LoVo (cell line): ENCODE measurements at regions not wholly inside any gene's neighbourhood (a gene's known extent, or its start where the extent isn't known, plus 50 kb on each side); places are given as distances from the start of the nearest gene placed in this dataset.
"Not testable (repeated sequence)": the region's sequence is repeated elsewhere in the genome, so short reads cannot be mapped to it uniquely, and the experiment has no call there.

ENCODE experiments used
- DNase-seq: peaks from one replicate; pipeline ENCODE4 v3.0.0-alpha.2; 2016; ENCODE audit warnings: low spot score

DNA sequence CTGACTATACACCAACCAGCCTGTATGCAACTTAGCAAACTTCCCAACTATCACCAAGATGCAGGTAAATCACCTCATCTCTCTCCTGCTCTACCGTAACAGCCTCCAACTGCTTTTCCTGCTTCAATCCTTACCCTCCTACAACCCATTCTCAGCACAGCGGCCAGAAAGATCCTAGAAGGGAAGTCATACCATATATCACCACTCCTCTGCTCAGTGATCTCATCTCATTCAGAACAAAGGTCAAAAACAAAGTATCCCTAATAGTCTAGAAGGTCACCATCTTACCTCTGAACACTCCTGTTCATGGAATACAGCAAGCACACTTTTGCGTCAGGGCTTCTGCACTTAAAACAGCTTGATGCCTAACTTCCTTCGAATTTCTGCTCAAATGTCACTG, 62.2 kb upstream of the RNF38 start:
- no peak for DNase-seq

DNA sequence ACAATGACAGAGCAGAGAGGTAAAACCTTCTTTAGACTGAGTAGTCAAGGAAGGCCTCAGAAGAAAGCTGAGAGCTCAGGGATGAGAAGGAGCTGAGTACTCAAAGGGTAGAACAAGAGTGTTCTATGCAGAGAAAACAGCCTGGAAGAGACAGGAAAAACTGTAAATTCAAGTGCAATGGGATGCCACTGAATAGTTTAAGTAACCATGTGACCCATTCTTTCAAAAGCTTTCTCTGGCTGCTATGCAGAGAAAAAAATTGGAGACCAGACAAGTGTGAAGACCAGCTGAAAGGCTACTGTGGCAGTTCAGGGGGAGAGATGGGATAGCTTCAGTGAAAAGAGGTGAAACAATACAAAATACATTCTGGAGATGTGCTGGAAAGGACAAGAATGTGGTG, 61.3 kb upstream of the RNF38 start:
- no peak for DNase-seq

GRCh38 chr9:36458430-36458915, 58.4 kb upstream of the RNF38 start:
- not testable (repeated sequence) for DNase-seq

GRCh38 chr9:36457836-36458429, 57.9 kb upstream of the RNF38 start:
- DNase-seq = no peak

- no peak for DNase-seq
These were observed 56.5 kb upstream of the RNF38 start for GRCh38 chr9:36456480-36457065.

- no peak for DNase-seq
These were observed 51.9 kb upstream of the RNF38 start for GRCh38 chr9:36451949-36452348.

DNA sequence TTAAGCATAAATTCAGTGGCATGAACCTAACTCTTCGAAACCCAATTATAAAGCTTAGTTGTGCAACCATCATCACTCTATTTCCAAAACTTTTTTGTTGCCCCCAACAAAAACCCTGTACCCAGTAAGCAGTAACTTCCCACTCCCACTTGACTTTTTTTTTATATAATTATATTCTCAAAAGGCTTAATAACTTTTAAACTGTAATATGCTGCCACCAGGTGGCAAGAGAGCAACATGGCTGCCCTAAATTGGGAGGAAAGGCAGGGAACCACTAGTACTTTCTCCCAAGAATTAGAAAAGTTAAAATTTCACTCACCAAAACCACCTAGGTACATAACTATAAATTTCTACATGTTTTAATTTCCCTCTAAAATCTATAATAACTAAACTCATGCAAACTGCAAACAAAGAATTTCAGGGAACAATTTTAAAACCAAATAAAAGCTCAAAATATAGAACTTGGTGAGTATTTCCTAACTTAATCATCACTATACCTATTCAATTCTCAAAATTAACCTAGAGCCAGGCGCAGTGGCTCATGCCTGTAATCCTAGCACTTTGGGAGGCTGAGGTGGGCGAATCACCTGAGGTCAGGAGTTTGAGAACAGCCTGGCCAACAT, 50.2 kb upstream of the RNF38 start:
- DNase-seq = peak; percentile 42
